Muscle of leg (tissue), 3 donors: ENCODE measurements at regions not wholly inside any gene's neighbourhood (a gene's known extent, or its start where the extent isn't known, plus 50 kb on each side); places are given as distances from the start of the nearest gene placed in this dataset.
A peak's percentile ranks its signal among the peaks of the same experiment; 100 is the strongest.

Experiments used
- DNase-seq: peaks from one replicate; pipeline ENCODE4 v3.0.0; 2013
- H3K27ac ChIP-seq: one replicate; pipeline ENCODE4 v1.5.1; 2013; ENCODE audit warnings: mild to moderate bottlenecking, low read length, control low read depth
- H3K27me3 ChIP-seq: one replicate; pipeline ENCODE4 v1.6.1; 2013; ENCODE audit warnings: low read length; ENCODE audit not compliant: control insufficient read depth, insufficient read depth
- H3K36me3 ChIP-seq: one replicate; pipeline ENCODE4 v1.6.1; 2013; ENCODE audit warnings: low read length; ENCODE audit not compliant: control insufficient read depth, insufficient read depth
- H3K4me1 ChIP-seq: one replicate; pipeline ENCODE4 v1.6.1; 2013; ENCODE audit warnings: low read length; ENCODE audit not compliant: control insufficient read depth, insufficient read depth
- H3K4me3 ChIP-seq: one replicate; pipeline ENCODE4 v1.5.1; 2013; ENCODE audit warnings: low read length, control low read depth
- H3K9me3 ChIP-seq: replicated peaks from 2 replicates; pipeline ENCODE4 v1.6.1; 2013; ENCODE audit warnings: low read depth, low read length; ENCODE audit not compliant: control insufficient read depth
- WGBS: methylation state at CpG from one replicate; pipeline ENCODE4 v1.1.5; 2013; ENCODE audit warnings: missing lambda C conversion rate; ENCODE audit not compliant: insufficient coverage; 5-methylcytosine and 5-hydroxymethylcytosine counted together

- no peaks in the 10 kb centered on the region for H3K27me3 ChIP-seq
- no CpG with 5 or more reads among the region's 1 CpG for WGBS
- DNase-seq: no peak
- H3K27ac ChIP-seq: no peak overlapping the region
- no peak overlapping the region for H3K4me3 ChIP-seq
- no peaks in the 10 kb centered on the region for H3K9me3 ChIP-seq
- H3K4me1 ChIP-seq: no peaks in the 10 kb centered on the region
- H3K36me3 ChIP-seq: no peaks in the 10 kb centered on the region
These were observed 429.3 kb downstream of the PCDH20 start for GRCh38 chr13:60986301-60986700.

- no peak overlapping the region for H3K27ac ChIP-seq
- no peak for DNase-seq
- 79% methylated on average over 2 of the region's 3 CpGs for WGBS
- no peaks in the 10 kb centered on the region for H3K36me3 ChIP-seq
- no peaks in the 10 kb centered on the region for H3K4me1 ChIP-seq
- no peaks in the 10 kb centered on the region for H3K27me3 ChIP-seq
- peaks cover 2% of the 10 kb centered on the region for H3K9me3 ChIP-seq
- H3K4me3 ChIP-seq: no peak overlapping the region
These were observed 434.2 kb downstream of the PCDH20 start for GRCh38 chr13:60981407-60981806.

- Histone ChIP-seq H3K27me3 (no peaks in the 10 kb centered on the region), H3K36me3 (no peaks in the 10 kb centered on the region), H3K27ac (no peak overlapping the region), H3K4me3 (no peak overlapping the region), H3K4me1 (no peaks in the 10 kb centered on the region), H3K9me3 (peaks cover 2% of the 10 kb centered on the region)
- DNase-seq: peak; percentile 5
These were observed 439.3 kb downstream of the PCDH20 start for GRCh38 chr13:60976367-60976766.

GRCh38 chr13:60974296-60974695, 441.4 kb downstream of the PCDH20 start:
- DNase-seq: no peak
- no peaks in the 10 kb centered on the region for H3K4me1 ChIP-seq
- H3K27ac ChIP-seq: no peak overlapping the region
- H3K27me3 ChIP-seq: no peaks in the 10 kb centered on the region
- H3K36me3 ChIP-seq: no peaks in the 10 kb centered on the region
- no peak overlapping the region for H3K4me3 ChIP-seq
- no peaks in the 10 kb centered on the region for H3K9me3 ChIP-seq
- 18% methylated on average over 1 of the region's 1 CpG for WGBS

- no peaks in the 10 kb centered on the region for H3K36me3 ChIP-seq
- DNase-seq: no peak
- H3K4me1 ChIP-seq: no peaks in the 10 kb centered on the region
- H3K27ac ChIP-seq: no peak overlapping the region
- no peaks in the 10 kb centered on the region for H3K9me3 ChIP-seq
- no peaks in the 10 kb centered on the region for H3K27me3 ChIP-seq
- no peak overlapping the region for H3K4me3 ChIP-seq
- WGBS: no CpG with 5 or more reads among the region's 6 CpGs
These were observed 442.1 kb downstream of the PCDH20 start for GRCh38 chr13:60973529-60973928.

- WGBS: 82% methylated on average over 3 of the region's 4 CpGs
- no peaks in the 10 kb centered on the region for H3K4me1 ChIP-seq
- no peak for DNase-seq
- no peaks in the 10 kb centered on the region for H3K9me3 ChIP-seq
- no peak overlapping the region for H3K4me3 ChIP-seq
- H3K27ac ChIP-seq: no peak overlapping the region
- no peaks in the 10 kb centered on the region for H3K27me3 ChIP-seq
- H3K36me3 ChIP-seq: no peaks in the 10 kb centered on the region
These were observed 444.9 kb downstream of the PCDH20 start for GRCh38 chr13:60970736-60971135.

- DNase-seq: peak; percentile 43
- no peak overlapping the region for H3K4me3 ChIP-seq
- H3K27me3 ChIP-seq: no peaks in the 10 kb centered on the region
- no peaks in the 10 kb centered on the region for H3K9me3 ChIP-seq
- no CpG with 5 or more reads among the region's 2 CpGs for WGBS
- no peaks in the 10 kb centered on the region for H3K4me1 ChIP-seq
- H3K36me3 ChIP-seq: no peaks in the 10 kb centered on the region
- no peak overlapping the region for H3K27ac ChIP-seq
These were observed 446.0 kb downstream of the PCDH20 start for GRCh38 chr13:60969656-60970055.

GRCh38 chr13:60959427-60959826, 456.2 kb downstream of the PCDH20 start:
- Histone ChIP-seq H3K9me3 (no peaks in the 10 kb centered on the region), H3K36me3 (no peaks in the 10 kb centered on the region), H3K4me3 (no peak overlapping the region), H3K4me1 (no peaks in the 10 kb centered on the region), H3K27ac (no peak overlapping the region), H3K27me3 (no peaks in the 10 kb centered on the region)
- no CpG with 5 or more reads among the region's 2 CpGs for WGBS
- DNase-seq: no peak

GRCh38 chr13:60957816-60958215, 457.8 kb downstream of the PCDH20 start:
- Histone ChIP-seq H3K36me3 (no peaks in the 10 kb centered on the region), H3K27me3 (no peaks in the 10 kb centered on the region), H3K4me3 (no peak overlapping the region), H3K4me1 (no peaks in the 10 kb centered on the region), H3K9me3 (no peaks in the 10 kb centered on the region), H3K27ac (no peak overlapping the region)
- WGBS: no CpG with 5 or more reads among the region's 1 CpG
- DNase-seq: no peak

GRCh38 chr13:60945396-60945795, 470.3 kb downstream of the PCDH20 start:
- Histone ChIP-seq H3K27ac (no peak overlapping the region), H3K4me3 (no peak overlapping the region), H3K36me3 (no peaks in the 10 kb centered on the region), H3K9me3 (no peaks in the 10 kb centered on the region), H3K27me3 (no peaks in the 10 kb centered on the region), H3K4me1 (no peaks in the 10 kb centered on the region)
- WGBS: no CpG with 5 or more reads among the region's 1 CpG
- DNase-seq: no peak

GRCh38 chr13:60944863-60945262, 470.8 kb downstream of the PCDH20 start:
- Histone ChIP-seq H3K9me3 (no peaks in the 10 kb centered on the region), H3K27ac (no peak overlapping the region), H3K4me1 (no peaks in the 10 kb centered on the region), H3K4me3 (no peak overlapping the region), H3K36me3 (no peaks in the 10 kb centered on the region), H3K27me3 (no peaks in the 10 kb centered on the region)
- no peak for DNase-seq
- no CpG with 5 or more reads among the region's 1 CpG for WGBS
